ENCODE measurements at regions not wholly inside any gene's neighbourhood (a gene's known extent, or its start where the extent isn't known, plus 50 kb on each side); places are given as distances from the start of the nearest gene placed in this dataset.

DNA sequence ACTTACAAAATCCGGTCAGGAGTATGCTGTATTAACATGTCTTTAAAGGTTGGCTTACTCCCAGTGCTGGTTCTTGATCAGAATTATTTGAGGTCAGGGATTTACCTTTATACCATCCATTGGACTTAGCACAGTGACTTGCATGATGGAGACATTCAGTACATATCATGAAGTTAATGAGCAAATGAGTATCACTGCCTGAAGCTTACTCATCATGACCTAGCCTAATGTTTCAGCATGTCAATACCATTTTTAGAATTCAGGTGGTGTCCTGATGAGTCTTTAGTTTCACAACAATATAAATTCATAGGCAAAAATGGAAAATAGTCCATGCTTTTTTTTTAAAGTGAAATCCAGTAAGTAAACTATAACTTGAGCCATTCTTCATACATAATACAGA, 226.0 kb upstream of the C9orf72 start:
- no peak overlapping the region for H3K4me3 ChIP-seq (ENCODE audit: low read depth, low read length)
- TF ChIP-seq, protein P1, sequence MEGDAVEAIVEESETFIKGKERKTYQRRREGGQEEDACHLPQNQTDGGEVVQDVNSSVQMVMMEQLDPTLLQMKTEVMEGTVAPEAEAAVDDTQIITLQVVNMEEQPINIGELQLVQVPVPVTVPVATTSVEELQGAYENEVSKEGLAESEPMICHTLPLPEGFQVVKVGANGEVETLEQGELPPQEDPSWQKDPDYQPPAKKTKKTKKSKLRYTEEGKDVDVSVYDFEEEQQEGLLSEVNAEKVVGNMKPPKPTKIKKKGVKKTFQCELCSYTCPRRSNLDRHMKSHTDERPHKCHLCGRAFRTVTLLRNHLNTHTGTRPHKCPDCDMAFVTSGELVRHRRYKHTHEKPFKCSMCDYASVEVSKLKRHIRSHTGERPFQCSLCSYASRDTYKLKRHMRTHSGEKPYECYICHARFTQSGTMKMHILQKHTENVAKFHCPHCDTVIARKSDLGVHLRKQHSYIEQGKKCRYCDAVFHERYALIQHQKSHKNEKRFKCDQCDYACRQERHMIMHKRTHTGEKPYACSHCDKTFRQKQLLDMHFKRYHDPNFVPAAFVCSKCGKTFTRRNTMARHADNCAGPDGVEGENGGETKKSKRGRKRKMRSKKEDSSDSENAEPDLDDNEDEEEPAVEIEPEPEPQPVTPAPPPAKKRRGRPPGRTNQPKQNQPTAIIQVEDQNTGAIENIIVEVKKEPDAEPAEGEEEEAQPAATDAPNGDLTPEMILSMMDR (IDR thresholded peaks at IDR 0.05; ENCODE audit: borderline replicate concordance, insufficient read depth, low read depth, low read length): no peak

DNA sequence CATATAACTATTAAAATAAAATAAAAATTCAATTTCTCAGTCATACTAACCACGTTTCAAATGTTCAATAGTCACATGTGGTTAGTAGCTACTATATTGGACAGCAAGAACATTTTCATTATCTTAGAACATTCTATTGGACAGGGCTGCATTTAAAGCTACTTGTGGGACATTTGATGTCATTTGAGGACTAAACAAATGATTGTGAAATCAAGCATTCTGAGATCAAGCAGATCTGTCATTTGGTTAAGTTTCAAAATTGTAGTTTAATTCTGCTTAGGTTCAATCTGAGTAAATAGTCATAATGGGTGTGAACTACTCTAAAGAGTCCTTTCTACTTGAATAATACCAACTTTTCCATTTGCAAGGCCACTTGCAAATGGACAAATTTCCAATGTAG, 226.9 kb upstream of the C9orf72 start:
- TF ChIP-seq, protein P1 (IDR thresholded peaks at IDR 0.05; ENCODE audit: borderline replicate concordance, insufficient read depth, low read depth, low read length): no peak
- no peak overlapping the region for H3K4me3 ChIP-seq (ENCODE audit: low read depth, low read length)

DNA sequence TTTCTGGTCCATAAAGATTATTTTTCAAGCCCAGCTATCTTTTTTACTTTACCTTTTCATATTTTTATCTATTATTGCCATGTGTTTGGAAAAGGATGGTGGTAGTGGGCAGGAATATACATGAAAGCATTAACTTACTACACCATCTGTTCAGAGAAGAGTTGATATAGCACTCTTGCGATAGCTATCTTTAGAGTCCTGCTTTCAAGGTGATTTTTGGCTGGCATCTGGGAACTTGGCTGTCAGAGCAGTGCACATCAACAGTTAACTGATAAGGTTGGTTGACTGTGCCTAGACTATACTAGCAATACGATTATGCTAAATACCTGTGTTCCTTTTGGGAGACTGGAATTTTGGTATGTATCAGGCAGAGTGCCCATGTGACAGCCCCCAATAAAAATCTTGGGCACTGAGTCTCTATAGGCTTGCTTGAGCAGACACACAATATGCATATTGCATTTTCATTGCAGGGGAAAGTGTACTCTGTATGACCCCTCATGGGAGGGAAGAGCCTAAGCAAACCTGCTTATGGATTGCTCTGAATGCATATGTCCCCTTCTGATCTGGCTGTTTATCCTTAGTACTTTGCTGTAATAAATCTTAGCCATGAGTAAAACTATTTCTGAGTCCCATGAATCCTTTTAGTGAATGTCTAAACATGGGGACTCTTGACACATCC, 227.6 kb upstream of the C9orf72 start:
- H3K4me3 ChIP-seq (ENCODE audit: low read depth, low read length): no peak overlapping the region
- TF ChIP-seq, protein P1 (IDR thresholded peaks at IDR 0.05; ENCODE audit: borderline replicate concordance, insufficient read depth, low read depth, low read length): no peak

DNA sequence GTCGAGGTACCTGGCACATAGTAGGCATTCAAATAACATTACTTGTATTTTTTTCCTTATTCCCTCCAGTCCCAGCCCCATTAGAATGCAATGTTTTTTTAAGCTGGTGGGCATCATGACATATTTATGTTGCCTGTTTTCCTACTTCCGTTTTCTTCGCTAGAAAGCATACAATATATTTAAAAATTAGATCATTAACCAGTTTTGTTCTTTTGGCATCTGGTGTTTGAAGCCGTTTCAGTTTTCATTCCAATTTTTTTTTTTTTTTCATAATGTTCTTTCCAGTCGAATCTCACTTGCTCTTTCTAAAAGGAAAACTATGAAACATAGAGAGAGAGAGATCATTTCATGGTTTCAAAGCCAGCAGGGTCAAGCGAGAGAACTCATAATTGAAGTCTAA, 228.3 kb upstream of the C9orf72 start:
- no peak overlapping the region for H3K4me3 ChIP-seq (ENCODE audit: low read depth, low read length)
- TF ChIP-seq, protein P1 (IDR thresholded peaks at IDR 0.05; ENCODE audit: borderline replicate concordance, insufficient read depth, low read depth, low read length): no peak

DNA sequence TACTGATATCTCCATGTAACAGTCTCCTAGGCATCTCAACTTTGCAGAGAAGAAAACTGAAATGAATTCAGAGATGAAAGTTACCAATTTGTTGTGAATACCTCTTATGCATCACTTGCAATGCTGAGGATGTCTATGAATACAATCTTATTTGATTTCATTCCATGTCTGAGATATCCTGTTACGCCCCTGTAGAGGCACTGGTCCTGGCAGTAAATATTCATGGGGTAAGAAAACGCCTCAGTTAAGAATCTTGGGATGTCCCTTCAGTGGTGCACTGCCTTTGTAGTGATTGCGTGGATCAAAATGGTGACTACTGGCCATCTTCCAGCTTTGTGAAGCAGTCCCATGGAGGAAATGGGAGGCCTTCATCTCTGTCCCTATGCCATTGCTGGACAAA, 229.1 kb upstream of the C9orf72 start:
- TF ChIP-seq, protein P1 (IDR thresholded peaks at IDR 0.05; ENCODE audit: borderline replicate concordance, insufficient read depth, low read depth, low read length): no peak

DNA sequence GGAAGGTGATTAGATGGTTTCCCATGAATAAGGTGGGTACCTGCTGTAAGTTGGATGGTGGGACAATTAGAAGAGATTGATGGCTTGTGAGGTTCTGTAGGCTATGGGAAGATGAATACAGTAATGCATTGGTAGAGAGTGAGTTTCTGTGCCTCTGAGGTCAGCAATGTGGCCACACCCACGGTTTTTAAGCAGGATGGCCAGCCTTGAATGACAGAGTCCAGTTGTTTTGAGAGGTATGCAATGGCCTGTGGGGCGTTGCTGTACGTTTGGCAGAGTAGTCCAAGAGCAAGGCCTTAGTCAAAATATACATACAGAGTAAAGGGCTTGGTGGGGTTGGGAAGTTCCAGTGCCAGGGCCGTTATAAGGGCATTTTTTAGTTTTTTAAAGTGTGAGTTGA, 235.6 kb upstream of the C9orf72 start:
- H3K4me3 ChIP-seq (ENCODE audit: low read depth, low read length): no peak overlapping the region

More for the DNA sequence above, 229.1 kb upstream of the C9orf72 start:
- no peak overlapping the region for H3K4me3 ChIP-seq (ENCODE audit: low read depth, low read length)

DNA sequence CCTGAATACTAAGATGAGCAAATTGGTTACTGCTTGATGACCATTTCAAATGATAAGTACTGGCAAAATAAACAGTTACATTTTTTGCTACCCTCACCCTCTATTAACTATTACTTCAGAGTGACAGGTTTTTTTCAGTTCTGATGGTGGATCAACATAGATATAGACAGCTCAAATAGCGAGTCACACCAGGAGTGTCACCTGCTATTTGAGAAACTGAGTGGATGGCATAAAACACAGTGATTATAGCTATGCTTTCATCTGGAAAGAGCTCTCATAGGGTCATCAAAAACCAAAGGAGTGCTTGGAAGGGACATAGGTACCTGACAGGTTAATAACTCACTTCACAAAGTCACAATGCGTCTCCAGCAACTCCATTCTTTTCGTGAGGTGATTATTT, 244.5 kb upstream of the C9orf72 start:
- H3K4me3 ChIP-seq (ENCODE audit: low read depth, low read length): no peak overlapping the region
- TF ChIP-seq, protein P1 (IDR thresholded peaks at IDR 0.05; ENCODE audit: borderline replicate concordance, insufficient read depth, low read depth, low read length): no peak

More for the DNA sequence above, 235.6 kb upstream of the C9orf72 start:
- TF ChIP-seq, protein P1 (IDR thresholded peaks at IDR 0.05; ENCODE audit: borderline replicate concordance, insufficient read depth, low read depth, low read length): no peak

All from GM12875 (cell line).